ENCODE measurements at regions not wholly inside any gene's neighbourhood (a gene's known extent, or its start where the extent isn't known, plus 50 kb on each side); places are given as distances from the start of the nearest gene placed in this dataset.

GRCh38 chr10:121240556-121240955 is 357.7 kb downstream of the FGFR2 start:
- TF ChIP-seq MAX (IDR thresholded peaks at IDR 0.05; ENCODE audit: low read depth) = no peak
- TF ChIP-seq CHD2 (IDR thresholded peaks at IDR 0.05; ENCODE audit: low read length, partially characterized antibody) = no peak
- TF ChIP-seq CTCF (IDR thresholded peaks at IDR 0.05) = no peak
- TF ChIP-seq POLR2AphosphoS5 (IDR thresholded peaks at IDR 0.05; ENCODE audit: low read depth, low read length) = no peak

Measured in SK-N-SH (cell line).